ENCODE measurements at regions not wholly inside any gene's neighbourhood (a gene's known extent, or its start where the extent isn't known, plus 50 kb on each side); places are given as distances from the start of the nearest gene placed in this dataset.

DNA sequence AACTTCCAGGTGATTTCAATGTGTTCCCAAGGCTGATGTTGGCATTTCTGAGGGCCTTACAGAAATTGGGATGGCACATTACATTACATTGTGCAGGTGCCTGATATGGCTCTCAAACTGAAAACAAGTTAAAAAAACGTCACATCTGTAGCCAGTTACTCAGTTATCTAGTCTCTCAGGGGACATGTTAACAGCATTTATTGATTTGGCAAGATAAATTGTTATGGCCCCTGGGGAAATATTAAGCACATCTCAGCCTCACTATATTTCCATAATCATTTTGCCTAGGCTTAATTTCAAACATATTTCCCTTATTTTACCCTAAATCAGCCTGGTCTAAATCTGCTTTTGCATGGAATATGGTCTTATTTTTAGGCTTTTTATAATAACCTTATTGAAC, 290.0 kb downstream of the IL15 start:
- H3K9ac ChIP-seq (ENCODE audit: insufficient read depth in 1 of 2, low read depth in 2 of 2, low read length in 2 of 2) = no peak overlapping the region
- ChIA-PET CTCF (ENCODE audit: low intra/inter-chr PET ratio) (no interaction called here), POLR2A (no interaction called here)
- no peak overlapping the region for H2AFZ ChIP-seq (ENCODE audit: low read depth, low read length)
- intact Hi-C loops (cut with micrococcal nuclease) (no loop called here), in situ Hi-C loops (cut with MboI) (no loop called here)
- no peaks in the 10 kb centered on the region for H3K9me1 ChIP-seq (ENCODE audit: control insufficient read depth, insufficient read depth, low read length)
- no peaks in the 10 kb centered on the region for H4K20me1 ChIP-seq (replicated peaks; ENCODE audit: control insufficient read depth, insufficient read depth, low read length)
- FAIRE-seq (no peak), DNase-seq (ENCODE audit: extremely low read depth in 1 of 4, low spot score in 3 of 4) (no peak), ATAC-seq (no peak)
- WGBS (ENCODE audit: insufficient coverage, low coverage, missing lambda C conversion rate) = 0% methylated on average over 1 of the region's 1 CpG
- BruUV-seq (replicated peaks) = no TSS peak
- no peaks in the 10 kb centered on the region for H3K27me3 ChIP-seq (ENCODE audit: control insufficient read depth in 2 of 2, insufficient read depth in 2 of 2, low read length in 2 of 2)
- no peaks in the 10 kb centered on the region for H3K36me3 ChIP-seq (ENCODE audit: control insufficient read depth, insufficient read depth, low read length)
- no peaks in the 10 kb centered on the region for H3K79me2 ChIP-seq (ENCODE audit: control insufficient read depth, insufficient read depth, low read length)
- H3K4me1 ChIP-seq (replicated peaks in 1 of 2; ENCODE audit: control insufficient read depth in 2 of 2, insufficient read depth in 2 of 2, low read length in 2 of 2) = no peaks in the 10 kb centered on the region
- no peaks in the 10 kb centered on the region for H3K9me3 ChIP-seq (replicated peaks; ENCODE audit: control insufficient read depth, insufficient read depth, low read depth, low read length)
- H3K4me2 ChIP-seq (ENCODE audit: insufficient read depth, low read length) = no peak overlapping the region
- no peak overlapping the region for H3K4me3 ChIP-seq
- TF ChIP-seq CHCHD3 (CRISPR knock-in tag; IDR thresholded peaks at IDR 0.05) (no peak), PPARD (CRISPR knock-in tag; IDR thresholded peaks at IDR 0.05) (no peak), ZEB2 (IDR thresholded peaks at IDR 0.05) (no peak), XRCC5 (IDR thresholded peaks at IDR 0.05; ENCODE audit: low read depth, low read length) (no peak)
- TF ChIP-seq, protein P1, sequence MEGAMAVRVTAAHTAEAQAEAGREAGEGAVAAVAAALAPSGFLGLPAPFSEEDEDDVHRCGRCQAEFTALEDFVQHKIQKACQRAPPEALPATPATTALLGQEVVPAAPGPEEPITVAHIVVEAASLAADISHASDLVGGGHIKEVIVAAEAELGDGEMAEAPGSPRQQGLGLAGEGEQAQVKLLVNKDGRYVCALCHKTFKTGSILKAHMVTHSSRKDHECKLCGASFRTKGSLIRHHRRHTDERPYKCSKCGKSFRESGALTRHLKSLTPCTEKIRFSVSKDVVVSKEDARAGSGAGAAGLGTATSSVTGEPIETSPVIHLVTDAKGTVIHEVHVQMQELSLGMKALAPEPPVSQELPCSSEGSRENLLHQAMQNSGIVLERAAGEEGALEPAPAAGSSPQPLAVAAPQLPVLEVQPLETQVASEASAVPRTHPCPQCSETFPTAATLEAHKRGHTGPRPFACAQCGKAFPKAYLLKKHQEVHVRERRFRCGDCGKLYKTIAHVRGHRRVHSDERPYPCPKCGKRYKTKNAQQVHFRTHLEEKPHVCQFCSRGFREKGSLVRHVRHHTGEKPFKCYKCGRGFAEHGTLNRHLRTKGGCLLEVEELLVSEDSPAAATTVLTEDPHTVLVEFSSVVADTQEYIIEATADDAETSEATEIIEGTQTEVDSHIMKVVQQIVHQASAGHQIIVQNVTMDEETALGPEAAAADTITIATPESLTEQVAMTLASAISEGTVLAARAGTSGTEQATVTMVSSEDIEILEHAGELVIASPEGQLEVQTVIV (CRISPR knock-in tag; IDR thresholded peaks at IDR 0.05; ENCODE audit: borderline replicate concordance) = no peak
- H3K27ac ChIP-seq (ENCODE audit: extremely low read depth, low read depth, low read length) = no peak overlapping the region

DNA sequence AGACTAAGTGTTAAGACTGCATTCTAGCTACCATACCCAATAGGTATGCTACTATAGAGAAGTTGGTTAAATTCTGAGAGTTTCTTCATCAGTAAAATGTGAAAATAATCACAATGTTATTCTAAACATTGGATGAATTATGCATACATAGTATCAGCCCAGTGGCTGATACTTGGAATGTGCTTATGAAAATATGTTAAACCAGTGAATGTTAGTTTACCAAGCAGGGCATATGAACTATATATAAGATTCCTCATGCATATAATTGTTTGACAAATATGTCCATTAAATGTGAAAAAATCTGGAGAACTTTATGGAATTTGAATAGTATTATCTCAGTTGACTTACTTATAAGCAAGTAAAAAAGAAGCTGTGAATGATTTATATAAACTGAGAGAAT, 296.1 kb downstream of the IL15 start:
- no peaks in the 10 kb centered on the region for H3K36me3 ChIP-seq (ENCODE audit: control insufficient read depth, insufficient read depth, low read length)
- H3K79me2 ChIP-seq (ENCODE audit: control insufficient read depth, insufficient read depth, low read length) = no peaks in the 10 kb centered on the region
- no peaks in the 10 kb centered on the region for H3K27me3 ChIP-seq (ENCODE audit: control insufficient read depth in 2 of 2, insufficient read depth in 2 of 2, low read length in 2 of 2)
- ChIA-PET POLR2A (no interaction called here), CTCF (ENCODE audit: low intra/inter-chr PET ratio) (no interaction called here)
- ATAC-seq (no peak), FAIRE-seq (no peak), DNase-seq (ENCODE audit: extremely low read depth in 1 of 4, low spot score in 3 of 4) (no peak)
- no peaks in the 10 kb centered on the region for H3K4me1 ChIP-seq (replicated peaks in 1 of 2; ENCODE audit: control insufficient read depth in 2 of 2, insufficient read depth in 2 of 2, low read length in 2 of 2)
- BruUV-seq (replicated peaks) = no TSS peak
- no peaks in the 10 kb centered on the region for H3K9me3 ChIP-seq (replicated peaks; ENCODE audit: control insufficient read depth, insufficient read depth, low read depth, low read length)
- H3K4me2 ChIP-seq (ENCODE audit: insufficient read depth, low read length) = no peak overlapping the region
- H3K27ac ChIP-seq (ENCODE audit: extremely low read depth, low read depth, low read length) = no peak overlapping the region
- no peak overlapping the region for H3K4me3 ChIP-seq
- H2AFZ ChIP-seq (ENCODE audit: low read depth, low read length) = no peak overlapping the region
- in situ Hi-C loops (cut with MboI) = no loop called here
- intact Hi-C loops (cut with micrococcal nuclease) = no loop called here
- no peak overlapping the region for H3K9ac ChIP-seq (ENCODE audit: insufficient read depth in 1 of 2, low read depth in 2 of 2, low read length in 2 of 2)
- no peaks in the 10 kb centered on the region for H4K20me1 ChIP-seq (replicated peaks; ENCODE audit: control insufficient read depth, insufficient read depth, low read length)
- H3K9me1 ChIP-seq (ENCODE audit: control insufficient read depth, insufficient read depth, low read length) = no peaks in the 10 kb centered on the region
- no peak for TF ChIP-seq GATAD2B (IDR thresholded peaks at IDR 0.05; ENCODE audit: borderline replicate concordance)
- TF ChIP-seq, protein P2, sequence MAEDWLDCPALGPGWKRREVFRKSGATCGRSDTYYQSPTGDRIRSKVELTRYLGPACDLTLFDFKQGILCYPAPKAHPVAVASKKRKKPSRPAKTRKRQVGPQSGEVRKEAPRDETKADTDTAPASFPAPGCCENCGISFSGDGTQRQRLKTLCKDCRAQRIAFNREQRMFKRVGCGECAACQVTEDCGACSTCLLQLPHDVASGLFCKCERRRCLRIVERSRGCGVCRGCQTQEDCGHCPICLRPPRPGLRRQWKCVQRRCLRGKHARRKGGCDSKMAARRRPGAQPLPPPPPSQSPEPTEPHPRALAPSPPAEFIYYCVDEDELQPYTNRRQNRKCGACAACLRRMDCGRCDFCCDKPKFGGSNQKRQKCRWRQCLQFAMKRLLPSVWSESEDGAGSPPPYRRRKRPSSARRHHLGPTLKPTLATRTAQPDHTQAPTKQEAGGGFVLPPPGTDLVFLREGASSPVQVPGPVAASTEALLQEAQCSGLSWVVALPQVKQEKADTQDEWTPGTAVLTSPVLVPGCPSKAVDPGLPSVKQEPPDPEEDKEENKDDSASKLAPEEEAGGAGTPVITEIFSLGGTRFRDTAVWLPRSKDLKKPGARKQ (CRISPR knock-in tag; IDR thresholded peaks at IDR 0.05) = no peak
- TF ChIP-seq, protein P3, sequence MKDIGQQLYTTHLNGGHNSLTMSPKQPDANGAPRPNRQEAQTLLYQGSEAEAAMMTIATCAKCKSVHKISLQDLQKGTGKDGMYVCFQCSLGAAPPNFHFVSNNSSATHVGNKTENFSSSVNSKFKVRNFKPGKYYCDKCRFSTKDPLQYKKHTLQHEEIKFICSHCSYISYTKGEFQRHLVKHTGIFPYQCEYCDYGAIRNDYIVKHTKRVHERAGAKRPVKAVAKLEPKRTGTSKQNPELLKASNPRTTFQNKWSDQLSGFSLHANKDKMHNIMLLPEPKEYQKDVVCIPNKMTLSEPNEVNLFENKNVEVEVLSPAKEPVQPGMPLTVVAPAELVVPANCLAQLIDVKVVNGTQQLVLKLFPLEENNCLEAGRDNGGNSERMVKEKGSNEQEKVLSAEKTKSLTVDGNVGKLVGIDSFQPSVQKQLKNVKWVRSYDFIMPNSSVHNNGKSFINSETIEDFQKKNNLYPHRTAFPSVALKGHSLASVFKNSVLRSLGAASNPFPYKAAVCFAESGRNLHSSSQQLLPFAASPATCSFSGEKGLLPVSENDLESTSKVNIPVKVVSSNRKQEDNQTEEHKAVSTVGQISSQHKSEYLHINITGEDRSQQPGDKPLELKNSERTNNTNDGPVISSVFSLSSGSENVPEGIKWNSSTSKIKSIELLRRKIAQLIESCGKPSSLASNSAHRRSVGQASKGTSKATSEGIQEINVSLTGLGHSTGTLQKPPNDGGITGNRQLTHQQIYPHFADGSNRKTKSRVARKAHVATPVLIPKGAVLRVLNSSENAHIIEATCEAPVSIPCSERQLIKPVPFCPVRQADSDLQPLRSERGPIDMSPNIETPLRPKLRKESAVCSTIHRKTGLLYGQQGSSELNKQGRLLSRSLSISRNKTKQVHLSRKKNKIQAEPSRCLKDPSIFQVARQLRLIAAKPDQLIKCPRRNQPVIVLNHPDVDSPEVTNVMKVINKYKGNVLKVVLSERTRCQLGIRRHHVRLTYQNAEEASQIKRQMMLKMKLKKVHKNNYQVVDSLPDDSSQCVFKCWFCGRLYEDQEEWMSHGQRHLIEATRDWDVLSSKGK (CRISPR knock-in tag; IDR thresholded peaks at IDR 0.05) = no peak

All from K562 (cell line).